NCI-H2196 (cell line): ENCODE measurements at regions not wholly inside any gene's neighbourhood (a gene's known extent, or its start where the extent isn't known, plus 50 kb on each side); places are given as distances from the start of the nearest gene placed in this dataset.

Source experiments
- DNase-seq: peaks from one replicate; lab custom pipeline; 2025; ENCODE audit not compliant: unreplicated experiment; lab: John Stamatoyannopoulos, UW

DNA sequence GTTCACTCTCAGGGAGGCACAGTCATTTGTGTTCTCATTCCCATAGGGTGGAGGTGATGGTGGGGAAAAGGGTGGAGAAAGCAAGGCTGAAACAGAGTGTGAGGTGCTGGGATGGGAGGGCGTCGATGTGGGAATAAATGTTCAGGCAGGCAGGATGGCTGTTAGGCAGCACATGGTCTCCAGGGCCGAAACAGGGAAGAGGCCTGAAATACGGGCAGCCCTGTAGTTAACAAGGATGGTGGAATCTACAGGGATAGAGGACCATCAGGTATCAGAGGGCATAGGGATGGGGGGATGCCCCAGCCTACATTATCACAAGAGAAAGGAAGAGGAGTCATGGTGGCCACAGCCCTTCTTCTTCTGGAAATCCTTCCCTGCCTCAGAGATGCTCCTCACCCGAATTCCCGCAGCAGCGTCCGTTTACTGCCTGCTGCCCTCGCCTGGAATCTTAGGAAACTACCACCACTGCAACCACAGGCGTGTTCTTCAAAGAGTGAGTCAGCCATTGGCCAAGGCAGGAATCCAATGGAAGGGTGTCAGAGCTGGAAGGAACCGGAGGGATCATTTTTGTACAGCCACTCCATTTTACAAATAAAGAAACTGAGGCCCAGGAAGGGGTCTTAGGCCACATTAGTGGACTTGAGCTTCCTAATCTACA lies 49.7 kb upstream of the POMGNT2 start:
- DNase-seq = peak; percentile 17
